H1 (cell line): ENCODE measurements at regions not wholly inside any gene's neighbourhood (a gene's known extent, or its start where the extent isn't known, plus 50 kb on each side); places are given as distances from the start of the nearest gene placed in this dataset.

Experiments used
- BACH1 ChIP-seq: IDR thresholded peaks from 2 replicates; pipeline ENCODE4 v1.6.1; 2012; ENCODE audit warnings: low read length, improper control_type of control experiment
- PHF8 ChIP-seq: fragments of 200-600 bp; sonication (generic); conservative IDR thresholded peaks from 2 replicates; pipeline ENCODE4 v1.7.1; 2012; ENCODE audit warnings: low read depth, mild to moderate bottlenecking, inconsistent platforms, low read length, moderate library complexity
- POLR2A ChIP-seq, 2 experiments: IDR thresholded peaks; 1 replicate in 1 of 2; 2 replicates in 1 of 2; pipeline ENCODE4 v1.6.1; 2011; ENCODE audit warnings: low read depth in 2 of 2, low read length in 2 of 2, mild to moderate bottlenecking in 2 of 2; ENCODE audit errors: control extremely low read depth in 1 of 2
- RNF2 ChIP-seq: fragments of 200-900, 300-1000 bp; sonication (generic); IDR thresholded peaks from 2 replicates; pipeline ENCODE4 v1.7.1; 2016; ENCODE audit warnings: borderline replicate concordance, low read depth, mild to moderate bottlenecking, antibody characterized with exemption, low read length; ENCODE audit not compliant: poor library complexity, severe bottlenecking; ENCODE audit errors: missing control alignments
- TAF1 ChIP-seq: IDR thresholded peaks from 2 replicates; pipeline ENCODE4 v1.6.1; 2011; ENCODE audit warnings: mild to moderate bottlenecking, low read depth, low read length
- USF2 ChIP-seq: IDR thresholded peaks from 2 replicates; pipeline ENCODE4 v1.6.1; 2011; ENCODE audit warnings: low read length, improper control_type of control experiment
- YY1 ChIP-seq: IDR thresholded peaks from 2 replicates; pipeline ENCODE4 v1.6.1; 2011; ENCODE audit warnings: low read depth, mild to moderate bottlenecking, low read length
- ZNF274 ChIP-seq: IDR thresholded peaks from 2 replicates; pipeline ENCODE4 v1.7.0; 2012; ENCODE audit warnings: low read length, borderline replicate concordance; ENCODE audit errors: extremely low read depth
- TF ChIP-seq, protein P1 (sequence below), 3 experiments: IDR thresholded peaks; 1 replicate in 2 of 3; 2 replicates in 1 of 3; pipeline versions ENCODE4 v1.5.1 to v1.6.1; 2011; ENCODE audit warnings: low read length in 3 of 3, mild to moderate bottlenecking in 3 of 3, inconsistent platforms in 2 of 3, low read depth in 1 of 3, moderate library complexity in 1 of 3; ENCODE audit not compliant: insufficient read depth in 1 of 3; ENCODE audit errors: control extremely low read depth in 1 of 3

GRCh38 chr21:16376673-16377072 lies 646.9 kb downstream of the USP25 start:
- TF ChIP-seq, protein P1, sequence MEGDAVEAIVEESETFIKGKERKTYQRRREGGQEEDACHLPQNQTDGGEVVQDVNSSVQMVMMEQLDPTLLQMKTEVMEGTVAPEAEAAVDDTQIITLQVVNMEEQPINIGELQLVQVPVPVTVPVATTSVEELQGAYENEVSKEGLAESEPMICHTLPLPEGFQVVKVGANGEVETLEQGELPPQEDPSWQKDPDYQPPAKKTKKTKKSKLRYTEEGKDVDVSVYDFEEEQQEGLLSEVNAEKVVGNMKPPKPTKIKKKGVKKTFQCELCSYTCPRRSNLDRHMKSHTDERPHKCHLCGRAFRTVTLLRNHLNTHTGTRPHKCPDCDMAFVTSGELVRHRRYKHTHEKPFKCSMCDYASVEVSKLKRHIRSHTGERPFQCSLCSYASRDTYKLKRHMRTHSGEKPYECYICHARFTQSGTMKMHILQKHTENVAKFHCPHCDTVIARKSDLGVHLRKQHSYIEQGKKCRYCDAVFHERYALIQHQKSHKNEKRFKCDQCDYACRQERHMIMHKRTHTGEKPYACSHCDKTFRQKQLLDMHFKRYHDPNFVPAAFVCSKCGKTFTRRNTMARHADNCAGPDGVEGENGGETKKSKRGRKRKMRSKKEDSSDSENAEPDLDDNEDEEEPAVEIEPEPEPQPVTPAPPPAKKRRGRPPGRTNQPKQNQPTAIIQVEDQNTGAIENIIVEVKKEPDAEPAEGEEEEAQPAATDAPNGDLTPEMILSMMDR (IDR thresholded peaks at IDR 0.05; ENCODE audit: control extremely low read depth in 1 of 3, insufficient read depth in 1 of 3, low read depth in 1 of 3, low read length in 3 of 3), result no peak
- TF ChIP-seq ZNF274 (no peak), RNF2 (no peak), POLR2A (IDR thresholded peaks at IDR 0.05; ENCODE audit: control extremely low read depth in 1 of 2, low read depth in 2 of 2, low read length in 2 of 2) (no peak), TAF1 (no peak), PHF8 (no peak), USF2 (no peak), YY1 (no peak), BACH1 (no peak)
